Ishikawa (cell line): ENCODE measurements at regions not wholly inside any gene's neighbourhood (a gene's known extent, or its start where the extent isn't known, plus 50 kb on each side); places are given as distances from the start of the nearest gene placed in this dataset.

Source experiments
- CEBPB ChIP-seq: IDR thresholded peaks from 2 replicates; pipeline ENCODE4 v1.6.1; 2012
- CREB1 ChIP-seq: IDR thresholded peaks from 2 replicates; pipeline ENCODE4 v1.6.1; 2012; ENCODE audit warnings: low read depth
- EGR1 ChIP-seq: IDR thresholded peaks from 2 replicates; pipeline ENCODE4 v1.6.1; 2012
- EP300 ChIP-seq: IDR thresholded peaks from 2 replicates; pipeline ENCODE4 v1.6.1; 2012; ENCODE audit warnings: borderline replicate concordance
- FOXM1 ChIP-seq: IDR thresholded peaks from 2 replicates; pipeline ENCODE4 v1.6.1; 2012; ENCODE audit warnings: low read depth, borderline replicate concordance
- MAX ChIP-seq: IDR thresholded peaks from 2 replicates; pipeline ENCODE4 v1.6.1; 2012
- NFIC ChIP-seq: IDR thresholded peaks from 2 replicates; pipeline ENCODE4 v1.6.1; 2012
- RAD21 ChIP-seq: IDR thresholded peaks from 2 replicates; pipeline ENCODE4 v1.6.1; 2012; ENCODE audit warnings: low read depth
- TAF1 ChIP-seq: IDR thresholded peaks from 2 replicates; pipeline ENCODE4 v1.6.1; 2012; ENCODE audit warnings: low read depth, mild to moderate bottlenecking
- TCF12 ChIP-seq: IDR thresholded peaks from 2 replicates; pipeline ENCODE4 v1.6.1; 2012; ENCODE audit warnings: low read depth
- TEAD4 ChIP-seq: IDR thresholded peaks from 2 replicates; pipeline ENCODE4 v1.6.1; 2012
- YY1 ChIP-seq: IDR thresholded peaks from 2 replicates; pipeline ENCODE4 v1.6.1; 2012; ENCODE audit warnings: low read depth
- ZBTB7A ChIP-seq: IDR thresholded peaks from 2 replicates; pipeline ENCODE4 v1.6.1; 2012; ENCODE audit warnings: low read depth
- TF ChIP-seq, protein P1 (sequence below): IDR thresholded peaks from 2 replicates; pipeline ENCODE4 v1.6.1; 2012
- TF ChIP-seq, protein P2 (sequence below): IDR thresholded peaks from 2 replicates; pipeline ENCODE4 v1.6.1; 2012; ENCODE audit warnings: low read depth, mild to moderate bottlenecking

- no peak for TF ChIP-seq CEBPB
- TF ChIP-seq CREB1 = no peak
- TF ChIP-seq, protein P1, sequence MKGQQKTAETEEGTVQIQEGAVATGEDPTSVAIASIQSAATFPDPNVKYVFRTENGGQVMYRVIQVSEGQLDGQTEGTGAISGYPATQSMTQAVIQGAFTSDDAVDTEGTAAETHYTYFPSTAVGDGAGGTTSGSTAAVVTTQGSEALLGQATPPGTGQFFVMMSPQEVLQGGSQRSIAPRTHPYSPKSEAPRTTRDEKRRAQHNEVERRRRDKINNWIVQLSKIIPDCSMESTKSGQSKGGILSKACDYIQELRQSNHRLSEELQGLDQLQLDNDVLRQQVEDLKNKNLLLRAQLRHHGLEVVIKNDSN = no peak
- no peak for TF ChIP-seq EP300
- no peak for TF ChIP-seq MAX
- no peak for TF ChIP-seq FOXM1
- no peak for TF ChIP-seq EGR1
Observed at GRCh38 chr2:163121483-163121882, 282.9 kb upstream of the KCNH7 start.

- TF ChIP-seq TEAD4 = no peak
- TF ChIP-seq FOXM1 = no peak
- no peak for TF ChIP-seq TCF12
- no peak for TF ChIP-seq CREB1
- TF ChIP-seq, protein P2, sequence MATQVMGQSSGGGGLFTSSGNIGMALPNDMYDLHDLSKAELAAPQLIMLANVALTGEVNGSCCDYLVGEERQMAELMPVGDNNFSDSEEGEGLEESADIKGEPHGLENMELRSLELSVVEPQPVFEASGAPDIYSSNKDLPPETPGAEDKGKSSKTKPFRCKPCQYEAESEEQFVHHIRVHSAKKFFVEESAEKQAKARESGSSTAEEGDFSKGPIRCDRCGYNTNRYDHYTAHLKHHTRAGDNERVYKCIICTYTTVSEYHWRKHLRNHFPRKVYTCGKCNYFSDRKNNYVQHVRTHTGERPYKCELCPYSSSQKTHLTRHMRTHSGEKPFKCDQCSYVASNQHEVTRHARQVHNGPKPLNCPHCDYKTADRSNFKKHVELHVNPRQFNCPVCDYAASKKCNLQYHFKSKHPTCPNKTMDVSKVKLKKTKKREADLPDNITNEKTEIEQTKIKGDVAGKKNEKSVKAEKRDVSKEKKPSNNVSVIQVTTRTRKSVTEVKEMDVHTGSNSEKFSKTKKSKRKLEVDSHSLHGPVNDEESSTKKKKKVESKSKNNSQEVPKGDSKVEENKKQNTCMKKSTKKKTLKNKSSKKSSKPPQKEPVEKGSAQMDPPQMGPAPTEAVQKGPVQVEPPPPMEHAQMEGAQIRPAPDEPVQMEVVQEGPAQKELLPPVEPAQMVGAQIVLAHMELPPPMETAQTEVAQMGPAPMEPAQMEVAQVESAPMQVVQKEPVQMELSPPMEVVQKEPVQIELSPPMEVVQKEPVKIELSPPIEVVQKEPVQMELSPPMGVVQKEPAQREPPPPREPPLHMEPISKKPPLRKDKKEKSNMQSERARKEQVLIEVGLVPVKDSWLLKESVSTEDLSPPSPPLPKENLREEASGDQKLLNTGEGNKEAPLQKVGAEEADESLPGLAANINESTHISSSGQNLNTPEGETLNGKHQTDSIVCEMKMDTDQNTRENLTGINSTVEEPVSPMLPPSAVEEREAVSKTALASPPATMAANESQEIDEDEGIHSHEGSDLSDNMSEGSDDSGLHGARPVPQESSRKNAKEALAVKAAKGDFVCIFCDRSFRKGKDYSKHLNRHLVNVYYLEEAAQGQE = no peak
- TF ChIP-seq EGR1 = no peak
- no peak for TF ChIP-seq NFIC
- TF ChIP-seq YY1 = no peak
- TF ChIP-seq, protein P1 = no peak
- TF ChIP-seq TAF1 = no peak
- TF ChIP-seq CEBPB = no peak
- TF ChIP-seq EP300 = no peak
- TF ChIP-seq ZBTB7A = no peak
- TF ChIP-seq MAX = no peak
- no peak for TF ChIP-seq RAD21
Observed at GRCh38 chr2:163119966-163120365, 281.4 kb upstream of the KCNH7 start.

DNA sequence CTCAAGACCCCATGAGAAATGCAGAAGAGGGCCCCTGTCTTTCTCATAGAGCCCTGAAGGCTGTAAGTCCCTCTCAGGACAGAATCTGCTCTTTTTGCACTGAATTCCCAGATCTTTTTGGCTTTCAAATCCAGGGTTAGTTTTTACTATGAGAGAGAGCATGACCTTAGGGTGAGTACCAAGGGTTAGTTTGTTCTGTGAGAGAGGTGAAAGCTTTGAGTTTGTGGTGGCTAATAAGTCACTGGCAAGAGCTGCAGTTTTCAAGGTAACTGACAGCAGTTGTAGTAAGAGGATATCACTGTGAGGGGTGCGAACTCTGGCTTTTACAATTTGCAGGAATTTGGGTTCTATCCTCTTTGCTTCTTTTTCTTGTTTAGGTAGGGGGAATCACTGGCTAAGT, 248.4 kb upstream of the KCNH7 start:
- TF ChIP-seq EP300 (no peak), TEAD4 (no peak), YY1 (no peak), MAX (no peak)
- TF ChIP-seq, protein P2 = no peak

GRCh38 chr2:163081754-163082153, 243.2 kb upstream of the KCNH7 start:
- TF ChIP-seq EP300 (no peak), RAD21 (no peak), TAF1 (no peak), TCF12 (no peak), TEAD4 (no peak), ZBTB7A (no peak), YY1 (no peak), CREB1 (no peak), FOXM1 (no peak), MAX (no peak), CEBPB (no peak), NFIC (no peak)
- TF ChIP-seq, protein P2 = no peak
- TF ChIP-seq, protein P1 = no peak
